H9 (cell line): ENCODE measurements at regions not wholly inside any gene's neighbourhood (a gene's known extent, or its start where the extent isn't known, plus 50 kb on each side); places are given as distances from the start of the nearest gene placed in this dataset.

Experiments
- DNase-seq: peaks from one replicate; pipeline ENCODE4 v3.0.0-alpha.2; 2017
- H2AFZ ChIP-seq: one replicate; pipeline ENCODE4 v1.6.1; 2013; ENCODE audit warnings: mild to moderate bottlenecking, low read length, control low read depth, moderate library complexity
- H2AK5ac ChIP-seq: 2 replicates; pipeline ENCODE4 v1.6.1; 2013; ENCODE audit warnings: low read length, control low read depth, mixed read lengths; ENCODE audit not compliant: insufficient read length
- H2BK120ac ChIP-seq: one replicate; pipeline ENCODE4 v1.6.1; 2013; ENCODE audit warnings: low read depth, mild to moderate bottlenecking, low read length, control low read depth, inconsistent platforms; ENCODE audit not compliant: poor library complexity, severe bottlenecking
- H2BK12ac ChIP-seq: 2 replicates; pipeline ENCODE4 v1.6.1; 2013; ENCODE audit warnings: low read length, control low read depth, mixed read lengths, low read depth; ENCODE audit not compliant: insufficient read length
- H2BK15ac ChIP-seq: 2 replicates; pipeline ENCODE4 v1.6.1; 2013; ENCODE audit warnings: low read depth, low read length, control low read depth
- H2BK20ac ChIP-seq: one replicate; pipeline ENCODE4 v1.6.1; 2013; ENCODE audit warnings: low read depth, mild to moderate bottlenecking, low read length, control low read depth, inconsistent platforms; ENCODE audit not compliant: poor library complexity, severe bottlenecking
- H2BK5ac ChIP-seq: 2 replicates; pipeline ENCODE4 v1.6.1; 2013; ENCODE audit warnings: low read length, control low read depth, mixed read lengths; ENCODE audit not compliant: insufficient read length
- H3K14ac ChIP-seq: 2 replicates; pipeline ENCODE4 v1.6.1; 2013; ENCODE audit warnings: low read length, control low read depth; ENCODE audit not compliant: insufficient read depth
- H3K18ac ChIP-seq: 2 replicates; pipeline ENCODE4 v1.6.1; 2013; ENCODE audit warnings: low read depth, mild to moderate bottlenecking, mixed read lengths, low read length, control low read depth; ENCODE audit not compliant: insufficient read length
- H3K23ac ChIP-seq: 2 replicates; pipeline ENCODE4 v1.6.1; 2013; ENCODE audit warnings: low read length, control low read depth, mixed read lengths, low read depth; ENCODE audit not compliant: insufficient read length
- H3K23me2 ChIP-seq: 2 replicates; pipeline ENCODE4 v1.6.1; 2013; ENCODE audit warnings: low read depth, mild to moderate bottlenecking, mixed read lengths, low read length, control low read depth; ENCODE audit not compliant: insufficient read length, poor library complexity, severe bottlenecking
- H3K27ac ChIP-seq: 2 replicates; pipeline ENCODE4 v1.5.1; 2013; ENCODE audit warnings: low read length, control low read depth, mixed read lengths, low read depth; ENCODE audit not compliant: insufficient read length
- H3K27me3 ChIP-seq: 2 replicates; pipeline ENCODE4 v1.6.1; 2013; ENCODE audit warnings: low read length, control low read depth, inconsistent platforms; ENCODE audit not compliant: insufficient read depth
- H3K4ac ChIP-seq: 2 replicates; pipeline ENCODE4 v1.6.1; 2013; ENCODE audit warnings: low read depth, mild to moderate bottlenecking, control low read depth, inconsistent platforms, low read length, moderate library complexity
- H3K4me1 ChIP-seq: 2 replicates; pipeline ENCODE4 v1.6.1; 2013; ENCODE audit warnings: low read length, control low read depth, inconsistent platforms; ENCODE audit not compliant: insufficient read depth
- H3K4me2 ChIP-seq: 2 replicates; pipeline ENCODE4 v1.6.1; 2013; ENCODE audit warnings: low read length, control low read depth, mixed read lengths; ENCODE audit not compliant: insufficient read length, insufficient read depth
- H3K56ac ChIP-seq: 2 replicates; pipeline ENCODE4 v1.6.1; 2013; ENCODE audit warnings: low read depth, mild to moderate bottlenecking, mixed read lengths, low read length, control low read depth; ENCODE audit not compliant: insufficient read length
- H3K79me1 ChIP-seq: 2 replicates; pipeline ENCODE4 v1.6.1; 2013; ENCODE audit warnings: low read depth, mild to moderate bottlenecking, moderate library complexity, low read length, control low read depth, inconsistent platforms; ENCODE audit not compliant: insufficient read depth, poor library complexity, severe bottlenecking
- H3K79me2 ChIP-seq: 2 replicates; pipeline ENCODE4 v1.6.1; 2013; ENCODE audit warnings: low read length, control low read depth, inconsistent platforms; ENCODE audit not compliant: insufficient read depth
- H3K9ac ChIP-seq: 2 replicates; pipeline ENCODE4 v1.6.1; 2013; ENCODE audit warnings: low read length, control low read depth, mixed read lengths; ENCODE audit not compliant: insufficient read length; ENCODE audit errors: extremely low read depth
- H3K9me3 ChIP-seq: one replicate; pipeline ENCODE4 v1.6.1; 2013; ENCODE audit warnings: low read depth, low read length, inconsistent platforms; ENCODE audit not compliant: control insufficient read depth
- H3T11ph ChIP-seq: one replicate; pipeline ENCODE4 v1.6.1; 2013; ENCODE audit warnings: mild to moderate bottlenecking, low read length, control low read depth, inconsistent platforms
- H4K20me1 ChIP-seq: one replicate; pipeline ENCODE4 v1.6.1; 2013; ENCODE audit not compliant: control insufficient read depth, insufficient read length, insufficient read depth
- H4K5ac ChIP-seq: 2 replicates; pipeline ENCODE4 v1.6.1; 2013; ENCODE audit warnings: low read depth, mild to moderate bottlenecking, mixed read lengths, low read length, control low read depth; ENCODE audit not compliant: insufficient read length
- H4K8ac ChIP-seq: replicated peaks from 2 replicates; pipeline ENCODE4 v1.6.1; 2013; ENCODE audit warnings: low read length, control low read depth, mixed read lengths, low read depth; ENCODE audit not compliant: insufficient read length
- H4K91ac ChIP-seq: 2 replicates; pipeline ENCODE4 v1.6.1; 2013; ENCODE audit warnings: low read depth, mild to moderate bottlenecking, moderate library complexity, mixed read lengths, low read length, control low read depth; ENCODE audit not compliant: insufficient read length
- H3K27ac Mint-ChIP-seq, 3 experiments: 2 replicates in 2 of 3; 3 replicates in 1 of 3; pipeline ENCODE4 v1.8.0; 2020 to 2021; ENCODE audit warnings: mixed read lengths in 3 of 3, mild to moderate bottlenecking in 1 of 3, moderate library complexity in 1 of 3
- H3K27me3 Mint-ChIP-seq: 2 replicates; pipeline ENCODE4 v1.8.0; 2021; ENCODE audit warnings: low read depth, mild to moderate bottlenecking, moderate library complexity, mixed read lengths
- H3K36me3 Mint-ChIP-seq, 3 experiments: 2 replicates in 2 of 3; 3 replicates in 1 of 3; pipeline ENCODE4 v1.8.0; 2020 to 2021; ENCODE audit warnings: low read depth in 3 of 3, mixed read lengths in 3 of 3; ENCODE audit not compliant: insufficient read depth in 1 of 3
- H3K4me1 Mint-ChIP-seq, 2 experiments: 2 replicates each; pipeline ENCODE4 v1.8.0; 2020; ENCODE audit warnings: mixed read lengths in 2 of 2
- H3K4me3 Mint-ChIP-seq, 2 experiments: 2 replicates in 1 of 2; 3 replicates in 1 of 2; pipeline ENCODE4 v1.8.0; 2020 to 2021; ENCODE audit warnings: mild to moderate bottlenecking in 2 of 2, mixed read lengths in 2 of 2, moderate library complexity in 1 of 2
- H3K9me3 Mint-ChIP-seq, 2 experiments: 2 replicates in 1 of 2; 3 replicates in 1 of 2; pipeline ENCODE4 v1.8.0; 2020; ENCODE audit warnings: mild to moderate bottlenecking in 2 of 2, mixed read lengths in 2 of 2, moderate library complexity in 1 of 2
- WGBS: extraction: QIAGEN DNeasy Blood & Tissue Kit; methylation state at CpG from one replicate; pipeline ENCODE4 v1.1.7; 2013; ENCODE audit warnings: missing lambda C conversion rate, low lambda C conversion rate, mixed read lengths; ENCODE audit not compliant: insufficient read length; ENCODE audit errors: extremely low coverage; 5-methylcytosine and 5-hydroxymethylcytosine counted together
- TF ChIP-seq, protein P1 (sequence below): fragments of 200-600 bp; sonication (generic); conservative IDR thresholded peaks from 3 replicates; pipeline ENCODE4 v1.8.0; 2021; ENCODE audit warnings: antibody characterized with exemption, mild to moderate bottlenecking

DNA sequence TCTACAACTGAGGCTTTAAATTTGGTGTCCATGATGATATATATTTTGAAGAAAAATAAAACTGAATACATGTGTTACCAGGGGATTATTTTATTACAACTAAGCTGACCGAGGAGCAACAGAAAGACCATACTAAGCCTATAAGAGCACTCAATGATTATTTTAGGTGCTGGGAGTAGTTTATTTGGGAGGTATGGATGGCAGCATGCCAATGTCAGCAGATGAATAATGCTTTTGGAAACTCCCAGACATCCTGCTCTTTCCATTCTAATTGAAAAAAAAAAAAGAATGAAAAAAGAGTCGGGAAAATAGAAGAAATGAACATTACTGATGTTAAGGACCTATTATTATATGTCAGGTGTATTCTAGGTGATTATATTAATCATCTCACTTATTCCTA, 441.2 kb downstream of the BTG1 start:
- no peaks in the 10 kb centered on the region for H3K4me1 ChIP-seq
- Mint-ChIP-seq H3K27me3 (no peaks in the 10 kb centered on the region), H3K4me1 (0 out of 4 replicates have a peak, but pooled peaks cover 0 to 3% of the 10 kb centered on the region in 2 experiments), H3K9me3 (no peaks in the 10 kb centered on the region), H3K27ac (no peak overlapping the region), H3K36me3 (no peaks in the 10 kb centered on the region), H3K4me3 (no peak overlapping the region)
- no peak overlapping the region for H4K5ac ChIP-seq
- no peak overlapping the region for H3K9ac ChIP-seq
- H2AK5ac ChIP-seq: no peak overlapping the region
- no peak overlapping the region for H4K8ac ChIP-seq
- H3K27me3 ChIP-seq: no peaks in the 10 kb centered on the region
- H3K23me2 ChIP-seq: no peaks in the 10 kb centered on the region
- no peak overlapping the region for H3K23ac ChIP-seq
- DNase-seq: no peak
- no peak overlapping the region for H2AFZ ChIP-seq
- WGBS: no CpG with 5 or more reads among the region's 2 CpGs
- H3T11ph ChIP-seq: no peak overlapping the region
- H4K91ac ChIP-seq: no peak overlapping the region
- no peaks in the 10 kb centered on the region for H4K20me1 ChIP-seq
- TF ChIP-seq, protein P1, sequence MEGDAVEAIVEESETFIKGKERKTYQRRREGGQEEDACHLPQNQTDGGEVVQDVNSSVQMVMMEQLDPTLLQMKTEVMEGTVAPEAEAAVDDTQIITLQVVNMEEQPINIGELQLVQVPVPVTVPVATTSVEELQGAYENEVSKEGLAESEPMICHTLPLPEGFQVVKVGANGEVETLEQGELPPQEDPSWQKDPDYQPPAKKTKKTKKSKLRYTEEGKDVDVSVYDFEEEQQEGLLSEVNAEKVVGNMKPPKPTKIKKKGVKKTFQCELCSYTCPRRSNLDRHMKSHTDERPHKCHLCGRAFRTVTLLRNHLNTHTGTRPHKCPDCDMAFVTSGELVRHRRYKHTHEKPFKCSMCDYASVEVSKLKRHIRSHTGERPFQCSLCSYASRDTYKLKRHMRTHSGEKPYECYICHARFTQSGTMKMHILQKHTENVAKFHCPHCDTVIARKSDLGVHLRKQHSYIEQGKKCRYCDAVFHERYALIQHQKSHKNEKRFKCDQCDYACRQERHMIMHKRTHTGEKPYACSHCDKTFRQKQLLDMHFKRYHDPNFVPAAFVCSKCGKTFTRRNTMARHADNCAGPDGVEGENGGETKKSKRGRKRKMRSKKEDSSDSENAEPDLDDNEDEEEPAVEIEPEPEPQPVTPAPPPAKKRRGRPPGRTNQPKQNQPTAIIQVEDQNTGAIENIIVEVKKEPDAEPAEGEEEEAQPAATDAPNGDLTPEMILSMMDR: no peak
- no peak overlapping the region for H2BK5ac ChIP-seq
- no peak overlapping the region for H2BK20ac ChIP-seq
- H3K14ac ChIP-seq: no peak overlapping the region
- no peak overlapping the region for H3K56ac ChIP-seq
- no peaks in the 10 kb centered on the region for H3K79me1 ChIP-seq
- no peaks in the 10 kb centered on the region for H3K9me3 ChIP-seq
- H3K18ac ChIP-seq: no peak overlapping the region
- no peak overlapping the region for H2BK12ac ChIP-seq
- H3K4me2 ChIP-seq: no peak overlapping the region
- no peaks in the 10 kb centered on the region for H3K79me2 ChIP-seq
- H3K4ac ChIP-seq: no peak overlapping the region
- no peak overlapping the region for H2BK120ac ChIP-seq
- no peak overlapping the region for H3K27ac ChIP-seq
- no peak overlapping the region for H2BK15ac ChIP-seq
